GM19372 (cell line): ENCODE measurements at regions not wholly inside any gene's neighbourhood (a gene's known extent, or its start where the extent isn't known, plus 50 kb on each side); places are given as distances from the start of the nearest gene placed in this dataset.

ENCODE experiments used
- ATAC-seq: cut with Tn5 transposase; IDR thresholded peaks from one replicate; pipeline ENCODE4 v1.9.1; 2021; ENCODE audit warnings: mild to moderate bottlenecking, low read depth, moderate library complexity; ENCODE audit not compliant: unreplicated experiment

- peak; percentile 87 for ATAC-seq
Observed at GRCh38 chr5:160508780-160509361, 87.2 kb downstream of the PTTG1 start.

GRCh38 chr5:160511280-160511929 is 89.8 kb downstream of the PTTG1 start:
- no peak for ATAC-seq
